Urothelium cell line (cell line): ENCODE measurements at regions not wholly inside any gene's neighbourhood (a gene's known extent, or its start where the extent isn't known, plus 50 kb on each side); places are given as distances from the start of the nearest gene placed in this dataset.
"Not testable (repeated sequence)": the region's sequence is repeated elsewhere in the genome, so short reads cannot be mapped to it uniquely, and the experiment has no call there.

Experiments
- DNase-seq: peaks from one replicate; pipeline ENCODE4 v3.0.0; 2011; ENCODE audit warnings: low spot score, mixed read lengths
- FAIRE-seq: peaks from 2 replicates; lab custom pipeline; 2011; peaks lifted over from hg19 to GRCh38; lab: Jason Lieb, UNC

DNA sequence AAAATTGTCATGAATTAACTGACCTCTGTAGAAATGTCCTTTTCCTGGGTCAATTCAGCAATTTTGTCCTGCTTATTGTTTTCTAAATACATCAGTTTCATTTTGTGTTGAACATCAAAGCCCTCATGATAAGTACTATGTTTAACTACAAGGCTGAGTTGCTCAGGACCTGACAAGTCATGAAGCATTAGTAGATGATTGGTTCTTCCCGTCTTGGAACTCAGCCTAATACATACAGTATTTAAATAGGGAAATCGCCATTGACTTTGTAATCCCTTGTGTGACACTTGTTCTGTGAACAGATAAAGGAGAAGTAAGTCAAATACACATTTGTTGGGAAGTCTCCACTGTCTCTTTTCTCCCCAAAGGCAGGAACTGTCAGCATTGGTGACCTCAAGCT lies 109.6 kb upstream of the POMZP3 start:
- not testable (repeated sequence) for FAIRE-seq, DNase-seq

DNA sequence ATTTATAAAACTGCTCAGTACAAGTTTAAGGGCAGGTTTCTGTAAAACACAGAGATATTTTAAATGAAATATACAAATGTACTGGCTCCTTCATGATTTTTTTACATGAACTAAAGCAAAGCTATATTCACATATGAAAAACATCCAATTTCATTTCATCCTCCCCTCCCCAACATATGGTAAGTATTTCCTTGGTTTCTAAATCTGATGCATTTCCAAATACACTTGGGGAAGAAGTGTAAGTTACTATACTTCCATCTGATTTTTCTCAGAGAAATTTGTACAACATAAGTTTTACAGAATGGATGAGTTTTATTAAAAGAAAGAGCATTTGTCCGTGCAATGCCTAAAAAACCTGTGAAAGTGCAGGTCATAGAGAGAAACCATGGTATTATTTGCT lies 109.0 kb upstream of the POMZP3 start:
- not testable (repeated sequence) for FAIRE-seq, DNase-seq

DNA sequence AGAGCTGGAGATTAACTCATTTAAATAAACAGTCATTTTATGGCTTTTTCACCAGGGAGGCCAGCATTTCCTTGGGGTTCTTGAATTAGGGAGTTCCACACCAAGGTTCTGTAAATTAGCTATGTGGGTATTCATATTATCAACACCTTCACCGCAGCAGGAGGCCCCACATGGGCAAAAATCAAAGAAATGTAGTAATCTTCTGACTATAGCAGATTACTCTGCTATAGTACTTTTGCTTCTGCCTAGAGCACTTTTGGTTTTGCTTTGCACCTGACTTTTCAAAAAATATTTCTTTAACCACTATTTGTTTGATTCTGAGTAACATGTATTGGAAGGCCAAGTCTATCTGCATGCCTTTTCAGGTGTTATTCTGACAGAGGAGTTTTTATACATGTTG lies 108.6 kb upstream of the POMZP3 start:
- FAIRE-seq: not testable (repeated sequence)

DNA sequence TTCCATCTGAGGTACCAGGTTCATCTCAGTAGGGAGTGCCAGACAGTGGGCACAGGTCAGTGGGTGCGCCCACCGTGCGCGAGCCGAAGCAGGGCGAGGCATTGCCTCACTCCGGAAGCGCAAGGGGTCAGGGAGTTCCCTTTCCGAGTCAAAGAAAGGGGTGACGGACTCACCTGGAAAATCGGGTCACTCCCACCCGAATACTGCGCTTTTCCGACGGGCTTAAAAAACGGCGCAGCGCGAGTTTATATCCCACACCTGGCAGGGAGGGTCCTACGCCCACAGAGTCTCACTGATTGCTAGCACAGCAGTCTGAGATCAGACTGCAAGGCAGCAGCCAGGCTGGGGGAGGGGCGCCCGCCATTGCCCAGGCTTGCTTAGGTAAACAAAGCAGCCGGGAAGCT lies 101.5 kb upstream of the POMZP3 start:
- DNase-seq, FAIRE-seq: not testable (repeated sequence)

More for the DNA sequence above, 108.6 kb upstream of the POMZP3 start:
- not testable (repeated sequence) for DNase-seq

DNA sequence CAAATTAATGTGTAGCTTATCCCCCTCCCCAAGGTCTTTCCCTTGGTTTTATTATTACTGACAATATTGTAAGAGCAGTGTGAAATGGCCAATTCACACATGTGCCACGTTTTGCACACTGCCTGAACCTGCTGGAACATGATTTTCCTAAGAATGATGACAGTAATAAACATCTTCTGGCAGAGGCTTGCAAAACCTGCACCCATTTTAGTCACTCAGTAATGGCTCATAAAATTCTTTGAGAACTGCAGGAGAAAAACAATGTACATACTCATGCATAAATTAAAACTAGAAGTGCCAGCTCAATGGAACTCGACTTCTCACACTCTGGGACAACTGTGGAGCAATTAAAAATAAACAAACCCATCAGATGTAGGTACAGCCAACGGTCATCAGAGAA lies 96.8 kb upstream of the POMZP3 start:
- not testable (repeated sequence) for DNase-seq, FAIRE-seq

DNA sequence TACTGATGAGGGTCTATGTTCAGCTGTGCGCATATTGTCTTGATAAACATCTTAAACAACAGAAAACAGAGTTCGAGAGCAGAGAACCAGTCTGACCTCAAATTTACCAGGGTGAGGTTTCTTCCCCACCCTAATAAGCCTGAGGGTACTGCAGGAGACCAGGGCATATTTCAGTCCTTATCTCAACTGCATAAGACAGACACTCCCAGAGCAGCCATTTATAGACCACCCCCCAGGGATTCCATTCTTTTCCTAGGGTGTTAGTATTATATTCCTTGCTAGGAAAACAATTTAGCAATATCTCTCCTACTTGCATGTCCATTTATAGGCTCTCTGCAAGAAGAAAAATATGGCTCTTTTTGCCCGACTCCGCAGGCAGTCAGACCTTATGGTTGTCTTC lies 89.5 kb upstream of the POMZP3 start:
- not testable (repeated sequence) for DNase-seq, FAIRE-seq

DNA sequence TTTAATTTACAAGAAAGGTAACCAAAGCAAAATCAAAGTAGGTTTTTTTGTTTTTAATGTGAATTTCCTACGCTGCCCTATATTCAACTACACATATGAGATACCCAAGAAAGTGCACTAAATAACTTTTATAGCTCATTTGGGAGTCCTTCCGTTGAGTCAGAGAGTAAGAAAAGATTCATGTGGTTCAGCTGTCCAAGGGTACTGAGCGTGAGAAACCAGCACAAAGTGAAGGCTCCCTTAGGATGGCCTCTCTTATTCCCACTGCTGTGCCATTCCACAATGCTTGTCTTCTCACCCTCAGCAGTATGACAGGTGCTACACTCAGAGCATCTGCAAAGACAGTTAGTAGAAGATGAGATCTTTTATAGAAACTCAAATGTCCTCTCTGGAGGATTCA lies 85.8 kb upstream of the POMZP3 start:
- not testable (repeated sequence) for DNase-seq, FAIRE-seq

DNA sequence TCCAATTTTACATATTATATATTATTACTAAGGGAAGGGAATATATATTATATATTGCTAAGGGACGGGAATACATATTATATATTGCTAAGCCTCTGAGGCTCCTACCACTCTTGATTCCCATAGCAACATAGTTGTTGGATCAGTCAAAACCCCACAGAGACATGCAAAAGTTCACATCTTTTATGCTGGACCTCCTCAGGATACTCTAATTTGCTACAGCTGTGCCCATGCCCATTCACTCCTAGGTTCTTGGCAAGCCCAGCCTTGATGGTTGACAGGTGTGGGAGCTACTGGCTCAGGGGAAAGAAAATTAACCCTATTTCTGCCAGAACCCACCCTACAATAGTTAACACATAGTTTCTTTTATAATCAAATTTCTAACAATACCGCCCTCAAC lies 84.6 kb upstream of the POMZP3 start:
- FAIRE-seq, DNase-seq: not testable (repeated sequence)

DNA sequence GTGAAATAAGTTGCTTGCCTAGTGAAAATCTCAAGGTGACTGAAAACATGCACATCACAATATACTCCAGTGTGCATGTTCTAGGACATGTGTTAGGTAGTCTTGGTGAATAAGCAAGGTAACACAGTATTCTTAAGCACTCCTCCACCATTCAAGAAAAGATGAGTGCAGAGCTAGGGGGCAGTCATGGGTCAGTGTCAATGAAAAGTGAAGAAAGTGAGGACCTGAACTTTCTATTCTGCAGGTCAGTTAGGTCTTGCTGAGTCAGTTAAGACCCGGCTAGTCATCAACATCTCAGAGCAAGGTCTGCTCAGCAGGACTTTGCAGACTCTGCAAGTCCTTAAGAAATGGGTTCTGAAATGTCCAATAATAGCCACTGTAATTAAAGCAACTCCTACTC lies 82.6 kb upstream of the POMZP3 start:
- not testable (repeated sequence) for FAIRE-seq, DNase-seq

DNA sequence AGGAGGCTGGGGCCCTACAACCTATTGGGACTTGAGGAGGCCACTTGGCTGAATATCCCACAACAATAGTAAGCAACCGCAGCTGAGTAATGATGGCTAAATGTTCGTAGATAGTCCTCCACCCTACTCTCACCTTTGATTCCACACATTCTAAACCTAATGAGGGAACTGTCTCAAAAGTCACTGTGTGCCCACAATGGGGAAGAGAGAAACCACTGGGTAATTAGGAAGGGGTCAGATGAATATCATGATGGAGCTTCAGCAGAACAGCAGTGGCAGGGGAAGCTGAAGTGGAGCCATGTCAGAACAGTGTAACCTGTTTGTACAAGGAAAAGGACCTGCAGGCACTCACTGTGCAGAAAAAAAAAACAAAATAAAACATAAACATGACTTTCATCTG lies 81.4 kb upstream of the POMZP3 start:
- DNase-seq, FAIRE-seq: not testable (repeated sequence)

DNA sequence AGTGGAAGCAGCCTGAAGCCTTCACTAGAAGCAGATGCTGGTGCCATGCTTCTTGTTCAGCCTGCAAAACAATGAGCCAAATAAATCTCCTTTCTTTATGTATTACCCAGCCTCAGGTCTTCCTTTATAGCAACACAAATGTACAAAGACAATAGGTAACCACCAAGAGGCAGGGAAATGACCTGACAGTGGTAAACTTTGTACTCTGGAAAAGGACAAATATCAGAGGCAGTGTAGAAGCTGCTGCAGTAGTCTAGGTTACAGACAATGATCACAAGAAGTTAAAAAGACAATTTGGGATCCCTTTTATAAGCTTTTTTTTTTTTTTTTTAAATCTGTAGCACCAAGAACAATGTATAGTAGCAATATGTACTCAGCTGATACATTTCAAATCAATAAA lies 76.7 kb upstream of the POMZP3 start:
- DNase-seq, FAIRE-seq: not testable (repeated sequence)

DNA sequence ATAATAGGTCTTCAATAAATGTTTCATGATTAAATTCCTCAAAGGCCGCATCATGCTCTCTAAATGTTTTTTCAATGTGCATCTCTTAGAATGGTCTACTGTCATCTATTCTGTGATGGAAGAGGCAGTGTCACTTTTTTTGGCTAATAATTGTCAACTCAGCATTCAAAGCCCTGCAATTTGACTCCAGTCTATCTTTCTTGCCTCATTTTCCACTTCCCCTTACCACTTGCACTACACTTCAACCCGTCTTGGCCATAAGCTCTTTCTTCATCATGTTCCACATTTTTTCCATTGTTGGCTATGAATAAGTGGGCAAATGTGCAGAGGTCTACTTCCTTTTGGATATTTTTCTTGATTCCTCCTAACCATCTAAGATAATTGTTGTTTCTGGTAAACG lies 59.2 kb upstream of the POMZP3 start:
- not testable (repeated sequence) for DNase-seq, FAIRE-seq

DNA sequence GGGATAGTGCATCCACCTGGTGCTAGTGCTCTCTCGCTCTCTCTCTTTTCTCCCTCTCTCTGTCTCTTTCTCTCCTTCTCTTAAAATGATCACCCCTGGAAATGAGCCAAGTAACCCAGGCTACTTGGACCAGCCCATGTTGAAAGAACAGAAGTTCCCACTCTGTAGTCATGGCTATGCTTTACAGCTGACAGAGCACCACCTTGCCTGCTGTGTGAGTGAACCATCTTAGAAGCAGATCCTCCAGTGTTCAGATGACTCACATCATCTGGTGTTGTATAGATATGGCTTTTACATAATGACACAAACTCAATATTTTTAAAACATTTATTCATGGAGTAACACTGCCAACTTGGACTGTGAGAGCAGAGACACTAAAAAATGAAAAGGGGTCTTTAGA lies 57.7 kb upstream of the POMZP3 start:
- FAIRE-seq, DNase-seq: not testable (repeated sequence)

DNA sequence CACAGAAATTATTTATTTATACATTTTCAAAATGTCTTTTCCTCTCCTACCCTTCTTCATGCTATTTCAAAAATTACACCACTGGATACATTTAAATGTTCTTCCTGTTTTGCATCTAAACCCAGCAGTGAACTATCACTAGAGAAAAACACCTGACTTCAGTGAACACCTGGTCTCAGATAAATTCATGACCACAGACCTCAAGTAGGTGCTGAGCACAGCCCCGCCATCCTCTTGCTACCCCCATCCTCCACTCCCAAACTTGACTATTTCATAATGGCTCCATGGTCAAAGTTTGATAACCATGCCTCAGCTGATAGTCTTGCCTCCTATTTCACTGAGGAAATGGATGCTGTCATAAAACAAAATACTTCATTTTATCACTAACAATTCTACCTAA lies 56.6 kb upstream of the POMZP3 start:
- FAIRE-seq, DNase-seq: not testable (repeated sequence)

DNA sequence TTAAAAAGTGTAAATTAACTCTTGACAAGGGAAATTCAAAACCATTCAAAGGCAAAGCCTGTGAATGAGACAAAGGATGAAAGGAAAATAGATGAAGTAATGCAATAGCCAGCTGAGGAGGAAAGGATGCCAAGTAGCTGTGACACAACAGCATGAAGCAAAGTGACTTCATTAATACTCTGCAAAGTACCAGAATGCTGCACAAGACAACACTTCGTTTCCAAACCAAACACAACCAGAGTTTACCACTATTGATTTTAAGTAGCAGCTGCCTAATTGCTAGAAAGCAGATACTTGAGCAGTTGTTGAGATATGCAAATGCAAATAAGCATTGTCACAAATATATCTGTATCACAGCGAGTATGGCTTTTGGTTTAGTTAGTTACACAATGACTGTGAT lies 54.7 kb upstream of the POMZP3 start:
- not testable (repeated sequence) for DNase-seq, FAIRE-seq

DNA sequence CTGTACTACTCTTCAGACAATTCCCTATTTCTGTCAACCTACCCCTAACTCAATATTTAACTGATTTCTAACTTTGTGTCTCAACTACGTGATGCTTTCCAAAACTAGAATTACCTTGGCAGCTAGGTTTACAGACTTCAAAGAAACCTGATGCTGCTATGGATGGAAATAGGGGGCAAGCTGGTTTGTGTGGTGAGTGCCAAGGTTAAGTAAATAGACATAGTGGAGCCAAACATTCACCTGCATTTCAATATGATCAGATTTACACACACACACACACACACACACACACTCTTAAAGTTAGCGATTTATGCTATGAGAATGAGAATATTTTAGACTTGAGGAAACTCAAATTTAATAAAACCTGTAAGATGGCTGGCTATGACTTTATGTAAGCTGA lies 52.1 kb upstream of the POMZP3 start:
- not testable (repeated sequence) for DNase-seq
- peak; percentile 48 for FAIRE-seq

DNA sequence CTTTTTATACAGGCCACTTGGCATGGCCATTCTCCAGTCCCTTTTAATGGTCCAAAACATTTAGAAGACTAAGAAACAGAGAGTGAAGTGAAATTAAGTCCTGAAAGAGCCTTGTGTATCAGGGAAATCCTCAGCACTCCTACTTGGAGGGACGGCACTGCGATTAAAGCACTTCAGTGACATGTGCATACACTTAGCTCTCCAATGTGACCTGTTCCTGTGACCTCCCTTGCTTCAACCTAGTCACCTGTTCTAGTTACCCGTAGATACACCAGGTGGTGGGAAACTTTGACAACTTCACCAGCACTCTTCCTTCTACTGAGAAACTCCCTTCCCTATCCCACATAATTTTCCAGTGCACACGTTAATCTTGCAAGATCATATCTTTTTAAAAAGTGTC lies 51.4 kb upstream of the POMZP3 start:
- FAIRE-seq, DNase-seq: not testable (repeated sequence)

DNA sequence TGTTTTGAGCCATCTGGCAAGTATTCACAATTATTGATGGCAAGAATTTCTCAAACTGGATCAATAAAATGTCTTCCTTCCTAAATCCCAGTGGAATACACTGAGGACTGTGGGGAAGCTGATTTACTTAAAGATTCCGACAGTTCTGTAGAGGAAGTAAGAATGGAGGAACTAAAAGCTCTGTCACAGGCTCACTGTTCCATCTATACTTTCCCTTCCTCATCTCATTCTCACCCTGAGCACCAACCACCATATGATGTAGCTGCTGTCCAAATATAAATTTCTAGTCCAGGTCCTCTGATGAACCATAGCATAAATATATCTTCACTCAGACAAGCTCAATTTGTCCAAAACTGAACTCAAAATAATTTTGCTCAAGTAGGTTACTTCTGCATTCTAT lies 49.8 kb upstream of the POMZP3 start:
- DNase-seq, FAIRE-seq: not testable (repeated sequence)
